Neuron (in vitro differentiated cells): ENCODE measurements at regions not wholly inside any gene's neighbourhood (a gene's known extent, or its start where the extent isn't known, plus 50 kb on each side); places are given as distances from the start of the nearest gene placed in this dataset.

Experiments
- H2AFZ ChIP-seq: one replicate; pipeline ENCODE4 v1.6.1; 2013; ENCODE audit warnings: low read depth, mild to moderate bottlenecking, inconsistent platforms, low read length, moderate library complexity
- H3K27me3 ChIP-seq: one replicate; pipeline ENCODE4 v1.6.1; 2013; ENCODE audit warnings: low read length; ENCODE audit not compliant: insufficient read depth
- H3K36me3 ChIP-seq: one replicate; pipeline ENCODE4 v1.6.1; 2013; ENCODE audit warnings: low read length; ENCODE audit not compliant: insufficient read depth
- H3K4me1 ChIP-seq: one replicate; pipeline ENCODE4 v1.6.1; 2013; ENCODE audit warnings: low read length; ENCODE audit not compliant: insufficient read depth
- H3K4me3 ChIP-seq: 2 replicates; pipeline ENCODE4 v1.5.1; 2013; ENCODE audit warnings: mild to moderate bottlenecking, low read length, moderate library complexity
- H3K9me3 ChIP-seq: one replicate; pipeline ENCODE4 v1.6.1; 2013; ENCODE audit warnings: low read length

- H3K4me3 ChIP-seq = no peak overlapping the region
- H2AFZ ChIP-seq = no peak overlapping the region
- no peaks in the 10 kb centered on the region for H3K27me3 ChIP-seq
- H3K36me3 ChIP-seq = no peaks in the 10 kb centered on the region
- H3K9me3 ChIP-seq = peaks cover 4% of the 10 kb centered on the region
- H3K4me1 ChIP-seq = peaks cover 16% of the 10 kb centered on the region
Observed at GRCh38 chr21:15366555-15366954, 301.8 kb upstream of the NRIP1 start.

DNA sequence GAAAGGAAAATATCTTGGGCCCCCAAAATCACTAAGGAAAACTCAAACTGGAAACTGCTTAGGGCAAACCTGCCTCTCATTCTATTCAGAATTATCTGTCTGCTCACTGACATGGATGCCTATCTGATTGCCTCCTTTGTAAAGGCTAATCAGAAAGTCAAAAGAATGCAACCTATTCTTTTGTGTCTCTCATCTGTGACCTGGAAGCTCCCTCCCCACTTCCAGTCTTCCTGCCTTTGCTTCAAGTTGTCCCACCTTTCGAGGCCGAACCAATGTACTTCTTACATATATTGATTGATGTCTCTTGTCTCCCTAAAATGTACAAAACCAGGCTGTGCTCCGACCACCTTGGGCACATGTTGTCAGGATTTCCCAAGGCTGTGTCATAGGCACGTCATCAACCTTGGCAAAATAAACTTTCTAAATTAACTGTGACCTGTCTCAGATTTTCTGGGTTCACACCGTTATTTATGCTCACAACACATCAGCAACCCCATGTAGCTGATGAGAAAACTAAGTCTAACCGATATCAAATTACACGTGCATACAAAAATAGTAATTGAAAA is 302.3 kb upstream of the NRIP1 start:
- no peaks in the 10 kb centered on the region for H3K36me3 ChIP-seq
- H2AFZ ChIP-seq = no peak overlapping the region
- no peak overlapping the region for H3K4me3 ChIP-seq
- no peaks in the 10 kb centered on the region for H3K27me3 ChIP-seq
- H3K9me3 ChIP-seq = peaks cover 4% of the 10 kb centered on the region
- H3K4me1 ChIP-seq = peaks cover 16% of the 10 kb centered on the region

GRCh38 chr21:15370462-15370975 is 305.7 kb upstream of the NRIP1 start:
- Histone ChIP-seq H3K9me3 (peaks cover 6% of the 10 kb centered on the region), H3K4me1 (peaks cover 16% of the 10 kb centered on the region), H3K36me3 (no peaks in the 10 kb centered on the region), H3K4me3 (no peak overlapping the region), H2AFZ (no peak overlapping the region), H3K27me3 (no peaks in the 10 kb centered on the region)

GRCh38 chr21:15373941-15374340 is 309.1 kb upstream of the NRIP1 start:
- Histone ChIP-seq H2AFZ (no peak overlapping the region), H3K4me1 (peaks cover 6% of the 10 kb centered on the region), H3K9me3 (peaks cover 3% of the 10 kb centered on the region), H3K36me3 (no peaks in the 10 kb centered on the region), H3K27me3 (no peaks in the 10 kb centered on the region), H3K4me3 (no peak overlapping the region)

- Histone ChIP-seq H3K4me1 (no peaks in the 10 kb centered on the region), H3K27me3 (no peaks in the 10 kb centered on the region), H2AFZ (no peak overlapping the region), H3K36me3 (no peaks in the 10 kb centered on the region), H3K4me3 (no peak overlapping the region), H3K9me3 (peaks cover 6% of the 10 kb centered on the region)
Observed at GRCh38 chr21:15379776-15380175, 315.0 kb upstream of the NRIP1 start.

DNA sequence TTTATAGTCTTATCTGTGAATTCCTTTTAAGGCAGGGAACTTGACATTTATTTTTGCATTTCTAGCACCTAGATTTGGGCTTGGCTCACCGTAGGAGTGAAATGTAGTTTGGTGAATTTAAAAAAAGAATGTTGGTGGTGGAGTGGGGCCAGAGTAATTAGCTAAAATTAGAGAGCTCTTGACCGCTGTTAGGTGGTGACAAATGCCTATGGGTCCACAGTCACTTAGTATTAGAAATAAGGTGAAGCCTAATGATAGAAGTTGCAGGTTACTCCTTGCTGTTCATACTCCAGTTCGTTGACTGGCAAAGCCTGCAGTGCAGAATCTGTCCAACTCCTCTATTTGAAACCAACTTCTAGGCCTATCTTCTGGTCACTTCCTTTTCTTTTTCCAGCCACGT is 318.8 kb upstream of the NRIP1 start:
- Histone ChIP-seq H3K9me3 (peaks cover 5% of the 10 kb centered on the region), H3K36me3 (no peaks in the 10 kb centered on the region), H3K4me3 (no peak overlapping the region), H3K4me1 (no peaks in the 10 kb centered on the region), H2AFZ (no peak overlapping the region), H3K27me3 (no peaks in the 10 kb centered on the region)

DNA sequence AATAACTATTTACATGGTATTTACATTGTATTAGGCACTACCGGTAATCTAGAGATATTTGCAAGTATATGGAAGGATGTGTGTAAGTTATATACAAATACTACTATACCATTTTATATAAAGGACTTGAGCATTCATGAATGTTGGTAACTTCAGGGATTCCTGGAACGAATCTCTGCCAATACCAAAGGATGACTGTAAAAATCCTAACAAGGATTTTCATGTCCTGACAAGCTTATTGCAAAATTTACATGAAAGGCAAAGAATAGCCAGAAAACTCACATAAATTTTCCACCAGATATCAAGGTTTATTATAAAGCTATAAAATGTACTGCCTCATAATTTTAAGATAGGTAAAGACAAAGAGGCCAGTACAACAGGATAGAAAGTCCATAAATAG is 325.2 kb upstream of the NRIP1 start:
- H3K27me3 ChIP-seq = no peaks in the 10 kb centered on the region
- no peak overlapping the region for H3K4me3 ChIP-seq
- H3K4me1 ChIP-seq = peaks cover 3% of the 10 kb centered on the region
- no peaks in the 10 kb centered on the region for H3K36me3 ChIP-seq
- no peak overlapping the region for H2AFZ ChIP-seq
- H3K9me3 ChIP-seq = peaks cover 1% of the 10 kb centered on the region

DNA sequence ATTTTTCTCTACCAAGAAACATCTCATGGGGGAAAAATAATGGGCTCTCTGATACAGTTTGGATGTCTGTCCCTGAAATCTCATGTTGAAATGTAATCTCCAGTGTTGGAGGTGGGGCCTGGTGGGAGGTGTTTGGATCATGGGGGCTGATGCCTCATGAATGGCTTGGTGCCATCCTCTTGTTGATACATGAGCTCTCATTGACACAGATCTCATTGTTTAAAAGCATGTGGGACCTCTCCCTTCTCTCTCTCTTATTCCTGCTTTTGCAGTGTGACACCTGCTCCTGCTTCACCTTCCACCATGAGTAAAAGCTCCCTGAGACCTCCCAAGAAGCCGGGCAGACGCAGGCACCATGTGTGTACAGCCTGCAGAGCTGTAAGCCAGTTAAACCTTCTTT is 332.5 kb upstream of the NRIP1 start:
- Histone ChIP-seq H3K36me3 (no peaks in the 10 kb centered on the region), H3K4me1 (peaks cover 5% of the 10 kb centered on the region), H3K9me3 (no peaks in the 10 kb centered on the region), H3K4me3 (no peak overlapping the region), H2AFZ (no peak overlapping the region), H3K27me3 (no peaks in the 10 kb centered on the region)

- Histone ChIP-seq H3K36me3 (no peaks in the 10 kb centered on the region), H3K9me3 (no peaks in the 10 kb centered on the region), H3K4me3 (no peak overlapping the region), H2AFZ (no peak overlapping the region), H3K27me3 (no peaks in the 10 kb centered on the region), H3K4me1 (no peaks in the 10 kb centered on the region)
Observed at GRCh38 chr21:15400905-15401304, 328.9 kb upstream of the USP25 start.

DNA sequence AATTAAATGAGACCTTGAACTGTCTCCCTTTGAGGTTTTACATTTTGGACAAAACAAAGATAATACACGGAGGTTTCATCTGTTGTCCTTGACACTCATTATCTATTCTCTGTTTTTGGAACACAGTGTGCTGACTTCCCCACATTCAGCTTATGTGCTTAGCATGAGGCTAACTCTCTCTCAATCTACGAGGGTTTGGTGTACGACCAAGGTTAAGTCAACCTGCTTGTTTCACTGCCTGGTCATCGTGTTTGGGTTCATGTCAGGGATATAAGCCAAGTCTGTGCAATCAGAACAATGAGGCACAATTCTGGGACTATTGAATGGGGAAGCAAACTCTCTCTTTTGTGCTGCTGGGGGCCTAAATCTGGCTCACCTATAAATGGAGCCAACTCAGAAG is 328.5 kb upstream of the USP25 start:
- H2AFZ ChIP-seq = no peak overlapping the region
- H3K4me1 ChIP-seq = no peaks in the 10 kb centered on the region
- no peak overlapping the region for H3K4me3 ChIP-seq
- H3K27me3 ChIP-seq = no peaks in the 10 kb centered on the region
- no peaks in the 10 kb centered on the region for H3K9me3 ChIP-seq
- H3K36me3 ChIP-seq = no peaks in the 10 kb centered on the region

DNA sequence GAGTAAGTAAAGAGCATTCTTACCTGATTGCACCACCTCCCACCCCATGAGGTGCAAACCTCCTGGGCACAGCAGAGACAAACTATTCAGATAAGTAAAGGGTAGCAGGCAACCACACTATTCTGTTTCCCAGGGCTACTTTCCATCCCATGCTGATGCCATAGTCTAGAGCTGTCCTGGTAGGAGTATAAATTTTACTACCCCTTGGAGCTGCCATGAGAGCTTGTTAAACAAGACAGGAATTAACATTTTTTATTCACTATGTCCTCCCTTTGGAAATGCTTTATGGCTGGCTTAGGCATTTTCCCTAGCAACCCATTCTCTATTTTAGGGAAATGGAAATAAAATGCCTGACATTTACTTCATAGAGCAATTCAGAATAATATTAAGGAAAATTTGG is 324.6 kb upstream of the USP25 start:
- Histone ChIP-seq H3K9me3 (no peaks in the 10 kb centered on the region), H3K4me3 (no peak overlapping the region), H3K36me3 (no peaks in the 10 kb centered on the region), H3K4me1 (peaks cover 6% of the 10 kb centered on the region), H2AFZ (no peak overlapping the region), H3K27me3 (no peaks in the 10 kb centered on the region)

DNA sequence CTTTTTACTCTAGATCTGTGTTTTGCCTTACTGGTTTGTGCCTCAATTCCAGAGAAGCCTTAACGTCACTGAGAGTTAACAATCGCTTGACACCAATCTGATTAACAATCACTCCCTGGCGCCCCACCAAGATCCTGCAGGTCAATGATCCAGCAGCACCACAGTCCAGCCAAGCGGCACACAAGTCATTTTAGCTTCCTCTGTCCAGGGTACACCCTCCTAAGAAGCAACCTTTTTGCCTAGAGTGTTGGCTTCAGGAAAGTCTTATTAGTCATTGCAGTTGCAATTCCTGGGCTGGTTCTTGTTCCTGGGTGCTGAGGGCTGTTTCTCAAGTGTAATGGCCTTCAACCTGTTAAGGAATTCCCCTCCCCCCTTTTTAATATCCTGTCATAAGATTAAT is 323.0 kb upstream of the USP25 start:
- Histone ChIP-seq H3K27me3 (no peaks in the 10 kb centered on the region), H3K4me1 (peaks cover 6% of the 10 kb centered on the region), H3K4me3 (no peak overlapping the region), H3K36me3 (no peaks in the 10 kb centered on the region), H3K9me3 (no peaks in the 10 kb centered on the region), H2AFZ (no peak overlapping the region)

DNA sequence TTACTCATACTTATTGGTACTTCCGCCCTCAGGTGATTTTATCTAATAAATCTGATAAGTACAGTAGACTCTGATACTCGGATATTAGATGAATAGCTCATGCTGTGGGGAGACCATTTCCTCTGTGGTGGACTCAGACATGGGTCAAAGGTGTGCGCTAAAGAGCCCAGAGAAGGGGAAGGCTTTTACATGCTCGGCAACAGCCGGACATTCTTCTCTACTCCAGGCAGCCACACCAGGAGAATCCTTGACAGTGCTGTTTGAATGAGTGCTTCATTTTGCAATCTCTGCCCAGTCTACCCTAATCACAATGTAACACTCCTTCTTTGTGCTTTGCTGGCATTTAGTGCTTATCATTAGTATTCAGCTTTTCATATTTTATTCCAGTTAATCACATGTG is 322.2 kb upstream of the USP25 start:
- Histone ChIP-seq H3K9me3 (no peaks in the 10 kb centered on the region), H2AFZ (no peak overlapping the region), H3K4me1 (peaks cover 6% of the 10 kb centered on the region), H3K36me3 (no peaks in the 10 kb centered on the region), H3K4me3 (no peak overlapping the region), H3K27me3 (no peaks in the 10 kb centered on the region)

- H3K9me3 ChIP-seq = no peaks in the 10 kb centered on the region
- H3K27me3 ChIP-seq = no peaks in the 10 kb centered on the region
- no peaks in the 10 kb centered on the region for H3K36me3 ChIP-seq
- no peak overlapping the region for H3K4me3 ChIP-seq
- no peak overlapping the region for H2AFZ ChIP-seq
- peaks cover 6% of the 10 kb centered on the region for H3K4me1 ChIP-seq
Observed at GRCh38 chr21:15408089-15408488, 321.7 kb upstream of the USP25 start.
